Osteoblast (primary cell): ENCODE measurements at regions not wholly inside any gene's neighbourhood (a gene's known extent, or its start where the extent isn't known, plus 50 kb on each side); places are given as distances from the start of the nearest gene placed in this dataset.
A peak's percentile ranks its signal among the peaks of the same experiment; 100 is the strongest.

ENCODE experiments used
- DNase-seq: peaks from one replicate; pipeline ENCODE4 v3.0.0; 2011; ENCODE audit warnings: low spot score, mixed read lengths; ENCODE audit not compliant: insufficient read length; ENCODE audit errors: missing footprints
- H2AFZ ChIP-seq: 2 replicates; pipeline ENCODE4 v1.6.0; 2011; ENCODE audit warnings: mild to moderate bottlenecking, low read length
- H3K27ac ChIP-seq: 2 replicates; pipeline ENCODE4 v1.5.1; 2011; ENCODE audit warnings: mild to moderate bottlenecking, low read depth, low read length, moderate library complexity
- H3K27me3 ChIP-seq: 2 replicates; pipeline ENCODE4 v1.6.0; 2012; ENCODE audit warnings: mild to moderate bottlenecking, control low read depth, inconsistent platforms, low read length, moderate library complexity; ENCODE audit not compliant: insufficient read depth
- H3K36me3 ChIP-seq: 2 replicates; pipeline ENCODE4 v1.5.1; 2011; ENCODE audit warnings: mild to moderate bottlenecking, low read length, control low read depth, moderate library complexity; ENCODE audit not compliant: insufficient read depth
- H3K4me1 ChIP-seq: 2 replicates; pipeline ENCODE4 v1.5.1; 2011; ENCODE audit warnings: mild to moderate bottlenecking, low read length, control low read depth, moderate library complexity; ENCODE audit not compliant: insufficient read depth
- H3K4me2 ChIP-seq: 2 replicates; pipeline ENCODE4 v1.6.0; 2011; ENCODE audit warnings: mild to moderate bottlenecking, low read length; ENCODE audit not compliant: insufficient read depth
- H3K4me3 ChIP-seq: fragments of 200-600 bp; sonication (generic); 3 replicates; pipeline ENCODE4 v1.5.1; 2012; ENCODE audit warnings: mild to moderate bottlenecking, low read length, inconsistent platforms; ENCODE audit not compliant: insufficient read depth
- H3K79me2 ChIP-seq: 2 replicates; pipeline ENCODE4 v1.6.0; 2012; ENCODE audit warnings: mild to moderate bottlenecking, low read length, control low read depth, inconsistent platforms; ENCODE audit not compliant: insufficient read depth
- H3K9me3 ChIP-seq: 2 replicates; pipeline ENCODE4 v1.5.1; 2011; ENCODE audit warnings: low read depth, low read length, control low read depth
- H4K20me1 ChIP-seq: 2 replicates; pipeline ENCODE4 v1.6.0; 2012; ENCODE audit warnings: mild to moderate bottlenecking, low read length, control low read depth; ENCODE audit not compliant: insufficient read depth
- CTCF ChIP-seq: IDR thresholded peaks from 2 replicates; pipeline ENCODE4 v1.5.1; 2011; ENCODE audit warnings: mild to moderate bottlenecking, low read depth, low read length, moderate library complexity; ENCODE audit errors: extremely low read depth

GRCh38 chr16:87240211-87241136, 76.7 kb downstream of the C16orf95 start:
- H4K20me1 ChIP-seq = no peaks in the 10 kb centered on the region
- H3K9me3 ChIP-seq = no peaks in the 10 kb centered on the region
- TF ChIP-seq CTCF = no peak
- H3K27ac ChIP-seq = no peak overlapping the region
- peaks cover 3% of the 10 kb centered on the region for H3K4me1 ChIP-seq
- H3K27me3 ChIP-seq = peaks cover 12% of the 10 kb centered on the region
- H3K36me3 ChIP-seq = no peaks in the 10 kb centered on the region
- H3K4me3 ChIP-seq = no peak overlapping the region
- no peak overlapping the region for H2AFZ ChIP-seq
- no peak overlapping the region for H3K4me2 ChIP-seq
- H3K79me2 ChIP-seq = no peaks in the 10 kb centered on the region
- DNase-seq = peak; percentile 78

DNA sequence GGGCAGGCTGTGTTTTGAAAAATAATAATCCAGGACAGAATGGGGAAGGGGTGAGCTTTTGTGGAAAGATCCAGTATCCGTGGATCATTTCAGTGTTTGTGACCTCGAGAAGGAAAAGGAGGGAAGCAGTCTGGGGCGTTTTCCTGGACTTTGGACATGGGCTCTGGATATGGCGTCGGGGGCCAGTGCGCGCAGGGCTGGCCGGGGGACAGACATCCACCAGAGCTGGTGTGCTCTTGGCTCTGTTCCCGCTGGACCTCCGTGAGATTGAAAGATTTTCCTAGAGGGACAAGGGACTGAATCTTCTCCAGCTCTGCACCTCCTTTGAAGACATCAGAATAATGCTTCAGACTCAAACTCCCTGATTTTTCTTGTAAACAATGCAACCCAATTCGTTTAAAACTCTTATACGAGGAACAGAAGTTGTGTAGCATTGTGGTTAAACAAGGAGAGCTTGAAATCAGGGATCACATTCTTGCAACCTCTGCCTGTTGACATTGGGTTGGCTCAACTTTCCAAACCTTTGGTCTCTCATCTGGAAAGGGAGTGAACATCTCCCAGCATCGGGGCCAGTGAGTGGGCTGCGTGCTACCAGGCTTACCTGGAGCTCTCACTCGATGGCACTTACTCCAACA, 75.9 kb downstream of the C16orf95 start:
- Histone ChIP-seq H3K36me3 (no peaks in the 10 kb centered on the region), H4K20me1 (no peaks in the 10 kb centered on the region), H3K79me2 (no peaks in the 10 kb centered on the region), H3K27ac (no peak overlapping the region), H3K4me3 (no peak overlapping the region), H2AFZ (no peak overlapping the region), H3K4me1 (peaks cover 3% of the 10 kb centered on the region), H3K27me3 (peaks cover 12% of the 10 kb centered on the region), H3K4me2 (no peak overlapping the region), H3K9me3 (no peaks in the 10 kb centered on the region)
- DNase-seq = no peak
- no peak for TF ChIP-seq CTCF

GRCh38 chr16:87243478-87243877, 73.7 kb downstream of the C16orf95 start:
- no peaks in the 10 kb centered on the region for H3K79me2 ChIP-seq
- H3K9me3 ChIP-seq = no peaks in the 10 kb centered on the region
- peaks cover 15% of the 10 kb centered on the region for H3K27me3 ChIP-seq
- no peak for DNase-seq
- H3K4me1 ChIP-seq = peaks cover 3% of the 10 kb centered on the region
- H4K20me1 ChIP-seq = no peaks in the 10 kb centered on the region
- TF ChIP-seq CTCF = no peak
- no peak overlapping the region for H3K4me2 ChIP-seq
- no peak overlapping the region for H3K4me3 ChIP-seq
- H3K27ac ChIP-seq = no peak overlapping the region
- H3K36me3 ChIP-seq = no peaks in the 10 kb centered on the region
- H2AFZ ChIP-seq = no peak overlapping the region

GRCh38 chr16:87244636-87245197, 72.5 kb downstream of the C16orf95 start:
- TF ChIP-seq CTCF = no peak
- Histone ChIP-seq H3K4me3 (no peak overlapping the region), H3K4me1 (peaks cover 3% of the 10 kb centered on the region), H4K20me1 (no peaks in the 10 kb centered on the region), H3K36me3 (no peaks in the 10 kb centered on the region), H3K27me3 (peaks cover 15% of the 10 kb centered on the region), H3K27ac (no peak overlapping the region), H3K79me2 (no peaks in the 10 kb centered on the region), H3K4me2 (no peak overlapping the region), H2AFZ (no peak overlapping the region), H3K9me3 (no peaks in the 10 kb centered on the region)
- no peak for DNase-seq
